B cell (primary cell): ENCODE measurements at regions not wholly inside any gene's neighbourhood (a gene's known extent, or its start where the extent isn't known, plus 50 kb on each side); places are given as distances from the start of the nearest gene placed in this dataset.

Experiments used
- ATAC-seq: fragments of 200-7000 bp; cut with Tn5 transposase; one replicate; pipeline ENCODE4 v1.10.0; 2021; ENCODE audit warnings: low read depth, mild to moderate bottlenecking, moderate number of reproducible peaks, moderate library complexity
- CTCF ChIA-PET: fragments of 350-600 bp; sonication (Branson Sonifier 250); formaldehyde crosslinking; loops from one replicate; lab custom pipeline; 2021; ENCODE audit warnings: antibody characterized with exemption, inconsistent platforms; lab: Charles Lee
- POLR2A ChIA-PET: fragments of 350-600 bp; sonication (Branson Sonifier 250); formaldehyde crosslinking; loops from one replicate; lab custom pipeline; 2021; ENCODE audit warnings: antibody characterized with exemption; lab: Charles Lee
- DNase-seq: peaks from one replicate; pipeline ENCODE4 v3.0.0; 2013
- H2AFZ ChIP-seq: 2 replicates; pipeline ENCODE4 v1.6.1; 2012; ENCODE audit warnings: mild to moderate bottlenecking, low read depth, low read length; ENCODE audit not compliant: insufficient read depth, poor library complexity, severe bottlenecking
- H3K27ac ChIP-seq, 2 donors: 1 replicate in 1 of 2; 2 replicates in 1 of 2; pipeline ENCODE4 v1.5.1; 2012 to 2013; ENCODE audit warnings: low read length in 2 of 2, mild to moderate bottlenecking in 2 of 2, moderate library complexity in 1 of 2
- H3K27me3 ChIP-seq, 4 experiments: fragments of 200-600 bp in 1 of 4; sonication (generic) in 1 of 4; replicated peaks in 1 of 4; 1 replicate in 2 of 4; 2 replicates in 2 of 4; pipeline versions ENCODE4 v1.6.1 to v1.7.0; 2013 to 2016; ENCODE audit warnings: low read length in 3 of 4, mild to moderate bottlenecking in 2 of 4, mixed read lengths in 1 of 4, moderate library complexity in 1 of 4; ENCODE audit not compliant: insufficient read depth in 4 of 4, control insufficient read depth in 3 of 4; ENCODE audit errors: control extremely low read depth in 1 of 4
- H3K36me3 ChIP-seq, 2 experiments: replicated peaks in 1 of 2; 1 replicate in 1 of 2; 2 replicates in 1 of 2; pipeline versions ENCODE4 v1.6.1 to v1.7.1; 2013; ENCODE audit warnings: low read length in 1 of 2; ENCODE audit not compliant: insufficient read depth in 2 of 2, control insufficient read depth in 1 of 2; ENCODE audit errors: control extremely low read depth in 1 of 2, extremely low read depth in 1 of 2
- H3K4me1 ChIP-seq, 2 donors: fragments of 200-600 bp in 1 of 2; sonication (generic) in 1 of 2; 1 replicate in 1 of 2; 2 replicates in 1 of 2; pipeline versions ENCODE4 v1.5.1 to v1.6.1; 2013 to 2017; ENCODE audit warnings: low read length in 2 of 2; ENCODE audit not compliant: control insufficient read depth in 2 of 2, insufficient read depth in 2 of 2
- H3K4me2 ChIP-seq: replicated peaks from 2 replicates; pipeline ENCODE3; 2012; ENCODE audit warnings: mild to moderate bottlenecking, low read depth, low read length; ENCODE audit not compliant: poor library complexity, severe bottlenecking
- H3K4me3 ChIP-seq, 5 experiments: fragments of 200-600 bp in 1 of 5; sonication (generic) in 1 of 5; 1 replicate in 3 of 5; 2 replicates in 2 of 5; pipeline versions ENCODE4 v1.5.1 to v1.7.0; 2011 to 2016; ENCODE audit warnings: low read length in 4 of 5, mild to moderate bottlenecking in 4 of 5, low read depth in 2 of 5, control low read depth in 1 of 5, moderate library complexity in 1 of 5; ENCODE audit not compliant: insufficient read depth in 1 of 5; ENCODE audit errors: control extremely low read depth in 1 of 5, extremely low read depth in 1 of 5
- H3K79me2 ChIP-seq: fragments of 200-600 bp; sonication (generic); one replicate; pipeline ENCODE4 v1.6.0; 2016; ENCODE audit warnings: low read length; ENCODE audit not compliant: control insufficient read depth, insufficient read depth
- H3K9ac ChIP-seq: fragments of 200-600 bp; sonication (generic); 2 replicates; pipeline ENCODE4 v1.6.1; 2017; ENCODE audit warnings: mild to moderate bottlenecking, low read length, moderate library complexity
- H3K9me3 ChIP-seq, 3 donors: one replicate each; pipeline versions ENCODE4 v1.6.1 to v1.7.1; 2013; ENCODE audit warnings: low read length in 2 of 3; ENCODE audit not compliant: control insufficient read depth in 2 of 3, insufficient read depth in 1 of 3; ENCODE audit errors: control extremely low read depth in 1 of 3
- H4K20me1 ChIP-seq: 2 replicates; pipeline ENCODE4 v1.6.0; 2012; ENCODE audit warnings: mild to moderate bottlenecking, low read length; ENCODE audit not compliant: insufficient read depth, control insufficient read depth, poor library complexity, severe bottlenecking
- H3K27ac Mint-ChIP-seq: one replicate; pipeline ENCODE4 v1.8.0; 2021; ENCODE audit warnings: mixed read lengths
- H3K27me3 Mint-ChIP-seq: one replicate; pipeline ENCODE4 v1.8.0; 2021; ENCODE audit warnings: mixed read lengths
- H3K4me1 Mint-ChIP-seq: one replicate; pipeline ENCODE4 v1.8.0; 2021; ENCODE audit warnings: mixed read lengths
- H3K4me3 Mint-ChIP-seq: one replicate; pipeline ENCODE4 v1.8.0; 2021; ENCODE audit warnings: mixed read lengths
- H3K9me3 Mint-ChIP-seq: one replicate; pipeline ENCODE4 v1.8.0; 2022; ENCODE audit warnings: mixed read lengths; ENCODE audit not compliant: insufficient read depth
- EZH2 ChIP-seq: IDR thresholded peaks from 2 replicates; pipeline ENCODE4 v1.6.1; 2012; ENCODE audit warnings: borderline replicate concordance, low read depth, mild to moderate bottlenecking, moderate library complexity, low read length; ENCODE audit not compliant: insufficient read depth, poor library complexity, severe bottlenecking
- WGBS: methylation state at CpG from one replicate; pipeline ENCODE4 v1.1.5; 2013; ENCODE audit warnings: missing lambda C conversion rate; ENCODE audit not compliant: insufficient coverage; 5-methylcytosine and 5-hydroxymethylcytosine counted together
- intact Hi-C: fragments of 100-400 bp; cut with micrococcal nuclease; formaldehyde crosslinking; loops from one replicate; pipeline ENCODE4 v1.10.0; 2022
- TF ChIP-seq, protein P1 (sequence below): fragments of 200-600 bp; IDR thresholded peaks from one replicate; pipeline ENCODE4 v1.8.0; 2022; ENCODE audit warnings: antibody characterized with exemption, mild to moderate bottlenecking

DNA sequence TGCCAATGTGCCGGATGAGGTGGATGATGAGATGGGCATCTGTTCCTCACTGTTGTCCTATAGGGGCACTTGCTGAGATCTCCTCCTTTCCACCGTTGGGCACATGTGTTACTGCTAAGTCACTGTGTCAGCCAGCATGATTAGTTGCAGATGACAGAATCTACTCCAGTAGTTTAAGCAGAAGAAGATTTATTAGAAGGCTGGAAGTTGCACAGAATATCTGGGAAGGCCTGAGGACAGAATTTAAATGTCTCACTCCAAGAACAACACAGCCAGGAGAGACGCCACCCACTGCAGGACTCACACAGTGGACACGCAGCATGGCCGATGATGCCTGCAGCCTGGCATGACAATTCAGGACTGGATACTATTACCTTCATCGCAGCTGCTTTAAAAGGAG is 157.5 kb downstream of the NSG2 start:
- Histone ChIP-seq H4K20me1 (no peaks in the 10 kb centered on the region), H2AFZ (no peak overlapping the region), H3K79me2 (no peaks in the 10 kb centered on the region), H3K4me2 (no peak overlapping the region), H3K9me3 (peaks cover 0 to 6% (median 0%) of the 10 kb centered on the region in 3 donors), H3K4me3 (no peak overlapping the region), H3K36me3 (no peaks in the 10 kb centered on the region), H3K9ac (no peak overlapping the region), H3K4me1 (no peaks in the 10 kb centered on the region), H3K27ac (no peak overlapping the region), H3K27me3 (peaks cover 0 to 3% (median 0%) of the 10 kb centered on the region in 4 experiments)
- Mint-ChIP-seq H3K9me3 (peaks cover 2% of the 10 kb centered on the region), H3K27me3 (no peaks in the 10 kb centered on the region), H3K4me3 (no peak overlapping the region), H3K4me1 (no peaks in the 10 kb centered on the region), H3K27ac (no peak overlapping the region)
- TF ChIP-seq, protein P1, sequence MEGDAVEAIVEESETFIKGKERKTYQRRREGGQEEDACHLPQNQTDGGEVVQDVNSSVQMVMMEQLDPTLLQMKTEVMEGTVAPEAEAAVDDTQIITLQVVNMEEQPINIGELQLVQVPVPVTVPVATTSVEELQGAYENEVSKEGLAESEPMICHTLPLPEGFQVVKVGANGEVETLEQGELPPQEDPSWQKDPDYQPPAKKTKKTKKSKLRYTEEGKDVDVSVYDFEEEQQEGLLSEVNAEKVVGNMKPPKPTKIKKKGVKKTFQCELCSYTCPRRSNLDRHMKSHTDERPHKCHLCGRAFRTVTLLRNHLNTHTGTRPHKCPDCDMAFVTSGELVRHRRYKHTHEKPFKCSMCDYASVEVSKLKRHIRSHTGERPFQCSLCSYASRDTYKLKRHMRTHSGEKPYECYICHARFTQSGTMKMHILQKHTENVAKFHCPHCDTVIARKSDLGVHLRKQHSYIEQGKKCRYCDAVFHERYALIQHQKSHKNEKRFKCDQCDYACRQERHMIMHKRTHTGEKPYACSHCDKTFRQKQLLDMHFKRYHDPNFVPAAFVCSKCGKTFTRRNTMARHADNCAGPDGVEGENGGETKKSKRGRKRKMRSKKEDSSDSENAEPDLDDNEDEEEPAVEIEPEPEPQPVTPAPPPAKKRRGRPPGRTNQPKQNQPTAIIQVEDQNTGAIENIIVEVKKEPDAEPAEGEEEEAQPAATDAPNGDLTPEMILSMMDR = no peak
- TF ChIP-seq EZH2 = no peak
- CTCF ChIA-PET = no interaction called here
- DNase-seq (no peak), ATAC-seq (no peak)
- 94% methylated on average over 4 of the region's 6 CpGs for WGBS
- POLR2A ChIA-PET = no interaction called here
- intact Hi-C loops = loop anchor here (5.0 kb wide), 1 partner anchor 1304 kb away; no protein-coding TSS in a partner anchor

DNA sequence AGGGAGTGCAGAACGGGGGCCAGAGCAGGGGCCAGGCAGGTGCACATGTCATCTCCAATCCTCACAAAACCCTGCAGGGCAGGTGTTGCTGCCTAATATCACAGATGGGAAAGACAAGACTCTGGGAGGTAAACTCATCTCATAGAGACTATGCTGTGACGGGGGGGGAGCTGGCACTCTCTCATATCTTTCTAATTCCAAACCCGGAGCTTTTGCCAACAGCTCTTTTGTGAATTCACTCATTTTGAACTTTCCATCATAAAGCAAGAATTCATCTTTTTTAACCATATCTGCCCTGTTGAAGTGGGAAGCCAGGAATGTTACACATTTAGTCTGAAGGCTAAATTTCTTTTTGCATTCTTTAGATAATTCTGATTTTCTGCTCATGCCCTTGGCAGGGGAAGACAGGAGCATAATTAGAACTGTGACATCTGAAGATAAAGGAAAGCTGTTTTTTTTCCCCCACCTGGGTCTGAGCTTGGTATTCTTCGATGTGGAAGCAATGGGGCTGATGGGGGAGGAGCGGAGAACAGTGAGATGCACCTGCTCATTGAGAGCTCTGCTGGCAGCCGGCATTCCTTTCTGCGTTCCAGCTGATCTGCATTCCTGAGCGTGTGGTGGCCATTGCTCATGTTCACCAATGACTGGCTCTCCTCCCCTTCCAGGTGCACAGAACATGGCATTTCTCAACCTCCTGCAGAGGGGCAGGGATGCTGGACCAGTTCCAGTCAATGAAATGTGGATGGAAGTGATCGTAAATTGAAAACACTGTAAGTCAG is 159.2 kb downstream of the NSG2 start:
- Mint-ChIP-seq H3K4me1 (no peaks in the 10 kb centered on the region), H3K9me3 (peaks cover 2% of the 10 kb centered on the region), H3K4me3 (no peak overlapping the region), H3K27me3 (no peaks in the 10 kb centered on the region), H3K27ac (no peak overlapping the region)
- Histone ChIP-seq H2AFZ (no peak overlapping the region), H3K4me1 (no peaks in the 10 kb centered on the region), H3K4me2 (no peak overlapping the region), H3K79me2 (no peaks in the 10 kb centered on the region), H3K27ac (no peak overlapping the region), H3K4me3 (no peak overlapping the region), H4K20me1 (no peaks in the 10 kb centered on the region), H3K9me3 (peaks cover 0 to 6% (median 0%) of the 10 kb centered on the region in 3 donors), H3K9ac (no peak overlapping the region), H3K36me3 (no peaks in the 10 kb centered on the region), H3K27me3 (peaks cover 0 to 3% (median 0%) of the 10 kb centered on the region in 4 experiments)
- ChIA-PET CTCF (no interaction called here), POLR2A (no interaction called here)
- WGBS = 56% methylated on average over 6 of the region's 9 CpGs
- intact Hi-C loops = loop anchor here (5.0 kb wide), 1 partner anchor 1303 kb away; no protein-coding TSS in a partner anchor
- DNase-seq = no peak
- TF ChIP-seq, protein P1 = no peak
- TF ChIP-seq EZH2 = no peak
- no peak for ATAC-seq
